OCI-M2 (cell line): ENCODE measurements at regions not wholly inside any gene's neighbourhood (a gene's known extent, or its start where the extent isn't known, plus 50 kb on each side); places are given as distances from the start of the nearest gene placed in this dataset.
"Not testable (repeated sequence)": the region's sequence is repeated elsewhere in the genome, so short reads cannot be mapped to it uniquely, and the experiment has no call there.

Experiments used
- DNase-seq: peaks from one replicate; lab custom pipeline; 2025; ENCODE audit not compliant: unreplicated experiment; lab: John Stamatoyannopoulos, UW

DNA sequence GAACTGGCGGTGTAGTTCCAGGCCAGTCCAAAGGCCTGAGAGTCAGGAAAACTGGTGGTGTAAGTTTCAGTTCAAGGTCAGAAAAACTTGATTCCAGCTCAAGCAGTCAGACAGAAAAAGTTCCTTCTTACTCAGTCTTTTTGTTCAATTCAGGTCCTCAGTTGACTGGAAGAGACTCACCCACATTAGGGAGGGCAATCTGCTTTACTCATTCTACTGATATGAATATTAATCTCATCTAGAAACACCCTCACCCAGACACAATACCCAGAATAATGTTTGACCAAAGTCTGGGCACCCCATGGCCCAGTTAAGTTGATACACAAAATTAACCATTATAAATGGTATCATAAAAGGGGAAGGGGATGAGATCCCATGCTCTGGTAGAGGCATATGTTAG, 50.1 kb upstream of the LTA4H start:
- DNase-seq = no peak

DNA sequence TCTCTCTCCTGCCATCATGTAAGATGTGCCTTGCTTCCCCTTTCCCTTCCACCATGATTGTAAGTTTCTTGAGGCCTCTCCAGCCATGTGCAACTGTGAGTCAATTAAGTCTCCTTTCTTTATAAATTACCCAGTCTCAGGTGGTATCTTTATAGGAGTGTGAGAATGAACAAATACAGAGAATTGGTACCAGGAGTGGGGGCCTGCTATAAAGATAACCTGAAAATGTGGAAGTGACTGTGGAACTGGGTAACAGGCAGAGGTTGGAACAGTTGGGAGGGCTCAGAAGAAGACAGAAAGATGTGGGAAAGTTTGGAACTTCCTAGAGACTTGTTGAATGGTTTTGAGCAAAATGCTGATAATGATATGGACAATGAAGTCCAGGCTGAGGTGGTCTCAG, 50.8 kb upstream of the LTA4H start:
- DNase-seq = not testable (repeated sequence)

DNA sequence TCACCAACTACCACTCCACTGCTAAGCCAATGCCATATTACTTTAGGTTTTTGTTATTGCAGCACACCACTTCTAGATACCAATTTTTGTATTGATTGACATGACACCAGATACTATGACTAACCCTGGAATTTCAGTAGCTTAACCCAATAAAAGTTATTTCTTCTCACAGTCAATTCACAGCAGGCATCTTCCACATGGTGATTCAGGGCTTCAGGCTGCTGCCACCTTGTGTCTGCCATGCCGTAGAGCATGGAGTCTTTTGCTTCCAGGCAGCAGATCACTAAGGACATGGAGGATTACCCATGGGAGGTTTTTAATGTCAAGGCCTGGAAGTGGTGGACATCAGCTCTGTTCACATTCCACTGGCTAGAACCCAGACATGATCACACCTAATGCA, 56.4 kb upstream of the LTA4H start:
- no peak for DNase-seq

DNA sequence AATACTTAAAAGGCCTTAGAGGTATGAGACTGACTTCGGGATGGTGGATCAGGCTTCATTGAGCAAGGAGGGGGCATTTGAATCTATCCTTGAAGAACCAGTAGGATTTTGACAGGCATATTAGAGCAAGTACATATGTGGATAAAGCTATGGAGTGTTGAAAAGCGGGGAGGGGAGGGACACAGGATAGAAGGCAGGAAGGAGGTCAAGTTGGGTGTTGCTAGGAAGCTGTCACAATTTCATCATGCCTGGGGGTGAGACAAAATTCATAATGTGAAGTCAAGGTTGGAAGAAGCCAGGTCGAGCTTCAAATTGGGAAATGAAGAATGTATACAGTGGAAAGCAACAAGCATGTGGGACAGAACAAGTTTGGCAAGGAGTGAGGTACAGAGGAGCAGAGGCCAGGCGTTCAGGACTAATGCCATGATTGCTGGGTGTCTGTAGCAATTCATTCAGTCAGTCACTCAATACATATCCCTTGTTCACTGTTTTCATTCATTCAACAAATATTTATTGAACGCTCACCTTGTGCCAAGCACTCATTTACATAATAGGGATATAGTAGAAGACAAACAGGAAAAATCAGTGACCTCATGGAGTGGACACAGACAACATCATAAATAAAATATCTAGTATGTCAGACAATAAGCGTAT, 58.3 kb upstream of the LTA4H start:
- DNase-seq = no peak

DNA sequence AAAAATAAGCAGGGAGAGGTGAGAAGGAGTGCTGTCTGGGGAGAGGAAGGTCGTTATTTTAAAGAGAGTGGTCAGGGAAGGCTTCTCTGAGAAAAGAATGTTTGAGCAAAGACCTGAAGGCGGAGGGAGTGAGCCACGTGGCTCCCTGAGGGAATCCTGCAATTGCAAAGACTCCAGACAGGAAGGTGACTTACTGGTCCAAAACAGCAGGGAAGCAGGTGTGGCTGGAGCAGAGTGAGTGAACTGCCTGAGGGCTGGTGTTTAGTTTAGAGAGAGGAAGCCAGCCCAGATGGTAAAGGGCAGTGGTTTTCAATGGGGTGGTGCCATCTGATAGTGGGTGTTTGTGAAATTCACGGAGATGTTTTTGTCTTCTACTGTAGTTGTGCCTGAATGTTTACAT, 58.8 kb upstream of the LTA4H start:
- no peak for DNase-seq

DNA sequence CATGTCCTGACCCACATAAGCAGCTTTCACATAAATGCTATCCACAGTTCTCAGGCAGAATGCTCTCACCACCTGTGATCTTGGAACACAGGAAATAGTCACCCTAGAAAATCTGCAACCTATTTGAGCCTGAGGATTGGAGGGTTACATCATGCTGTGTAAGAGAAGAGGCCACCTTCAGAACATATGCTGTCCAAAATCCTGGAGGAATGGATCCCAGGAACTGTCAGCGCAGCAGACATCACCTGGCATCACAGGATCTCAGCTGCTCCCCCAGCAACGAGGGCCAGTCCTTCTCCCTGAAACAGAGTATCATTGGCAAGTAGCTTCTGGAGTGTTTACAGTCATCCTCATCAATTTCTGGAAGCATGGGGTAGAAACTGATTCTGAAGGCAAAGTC, 63.2 kb upstream of the LTA4H start:
- DNase-seq = no peak

DNA sequence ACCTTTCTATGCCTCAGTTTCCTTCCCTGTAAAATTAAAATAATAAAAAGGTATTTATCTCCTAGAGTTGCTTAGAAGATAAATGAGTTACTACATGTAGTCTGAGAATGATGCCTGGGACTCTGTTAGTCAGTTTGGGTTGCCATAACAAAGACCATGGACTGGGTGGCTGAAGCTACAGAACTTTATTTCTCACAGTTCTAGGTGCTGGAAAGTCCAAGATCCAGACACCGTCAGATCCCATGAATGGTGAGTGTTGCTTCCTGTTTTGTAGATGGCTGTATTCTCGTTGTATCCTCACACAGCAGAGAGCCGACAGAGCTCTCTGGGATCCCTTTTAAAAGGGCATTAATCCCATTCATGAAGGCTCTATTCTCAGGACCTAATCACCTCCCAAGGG, 64.0 kb upstream of the LTA4H start:
- no peak for DNase-seq

DNA sequence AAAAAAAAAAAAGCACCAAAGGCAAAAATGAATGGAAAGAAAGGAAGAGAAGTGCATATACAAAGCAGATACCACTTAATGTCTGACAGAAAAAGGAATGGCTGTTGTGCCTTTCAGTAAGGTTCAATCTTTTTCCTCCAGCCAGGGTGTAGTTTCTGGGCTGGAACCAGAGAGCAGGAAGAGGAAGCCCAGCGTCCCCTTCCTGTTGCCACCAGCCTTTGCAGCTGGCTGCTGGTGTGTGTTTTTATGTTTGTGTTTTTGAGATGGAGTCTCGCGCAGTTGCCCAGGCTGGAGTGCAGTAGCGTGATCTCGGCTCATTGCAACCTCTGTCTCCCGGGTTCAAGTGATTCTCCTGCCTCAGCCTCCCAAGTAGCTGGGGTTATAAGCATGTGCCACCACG, 64.6 kb upstream of the LTA4H start:
- no peak for DNase-seq

DNA sequence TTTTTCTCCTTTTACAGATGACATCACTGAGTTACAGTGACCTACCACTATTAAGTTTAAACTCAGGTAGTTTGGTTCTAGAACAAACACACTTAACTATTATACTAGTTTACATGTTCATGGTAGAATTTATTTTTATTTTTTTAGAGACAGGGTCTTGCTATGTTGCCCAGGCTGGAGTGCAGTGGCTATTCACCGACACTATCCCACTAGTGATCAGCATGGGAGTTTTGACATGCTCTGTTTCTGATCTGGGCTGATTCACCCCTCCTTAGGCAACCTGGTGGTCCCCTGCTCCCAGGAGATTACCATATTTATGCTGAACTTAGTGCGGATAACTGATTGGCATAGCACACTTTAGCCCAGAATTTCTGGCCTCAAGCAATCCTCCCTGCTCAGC, 66.4 kb upstream of the LTA4H start:
- DNase-seq = no peak

DNA sequence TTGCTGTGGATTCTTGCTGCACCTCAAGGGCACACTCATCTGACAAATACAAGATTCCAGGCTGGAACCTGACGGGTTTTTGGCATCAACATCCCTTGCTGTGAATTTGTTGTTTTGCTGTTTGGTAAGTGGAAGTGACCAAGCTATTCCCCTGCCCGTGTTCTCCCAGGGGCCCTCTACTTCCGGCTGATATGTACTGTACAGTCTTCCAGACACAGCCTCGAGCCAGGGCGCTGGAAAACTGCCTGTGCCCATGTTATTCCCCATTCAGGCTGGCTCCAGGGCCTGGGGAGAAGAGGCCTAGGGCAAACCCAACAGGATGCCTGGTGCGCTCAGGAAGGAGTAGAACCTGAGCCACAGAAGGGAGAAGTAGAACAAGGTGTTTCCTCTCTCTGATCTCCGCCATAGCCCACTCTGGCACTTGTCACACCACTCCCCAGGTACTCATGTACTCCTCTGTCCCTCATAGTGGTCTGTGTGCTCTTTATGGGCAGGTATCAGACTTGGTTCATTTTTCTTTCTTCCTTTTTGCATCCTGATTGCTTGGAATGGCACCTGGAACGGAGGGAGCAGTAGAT, 67.8 kb upstream of the LTA4H start:
- DNase-seq = no peak

DNA sequence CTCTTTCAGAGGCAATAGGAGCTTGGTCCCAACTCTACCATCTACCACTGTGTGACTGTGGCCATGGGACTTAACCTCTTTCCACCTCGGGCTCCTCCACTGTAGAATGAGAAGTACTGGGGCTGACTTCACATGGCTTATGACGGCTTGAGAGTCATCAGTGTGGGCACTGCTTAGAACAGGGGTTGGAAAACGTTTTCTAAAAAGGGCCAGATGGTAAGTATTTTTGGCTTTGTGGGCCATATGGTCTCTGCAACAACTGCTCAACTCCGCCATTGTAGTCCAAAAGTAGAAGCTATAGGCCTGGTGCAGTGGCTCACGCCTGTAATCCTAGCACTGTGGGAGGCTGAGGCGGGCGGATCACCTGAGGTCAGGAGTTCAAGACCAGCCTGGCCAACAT, 69.2 kb upstream of the LTA4H start:
- DNase-seq = no peak

DNA sequence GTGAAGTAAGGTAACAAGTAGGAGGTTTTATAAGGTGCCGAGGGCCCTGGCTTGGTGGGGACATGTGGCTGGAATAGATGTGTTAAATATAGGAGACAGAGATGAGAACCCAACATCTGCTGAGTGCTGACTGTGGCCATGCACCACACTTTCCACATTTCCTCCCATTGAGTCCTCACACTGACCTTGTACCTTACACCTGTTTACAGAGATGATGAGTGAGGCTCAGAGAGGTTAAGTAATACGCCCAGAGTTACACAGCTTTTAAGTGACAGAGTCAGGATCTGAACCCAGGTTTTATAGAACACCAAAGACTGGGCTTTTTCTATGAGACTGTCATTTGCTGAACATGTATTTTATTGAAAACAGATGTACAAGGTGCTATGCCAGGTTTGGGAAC, 70.8 kb upstream of the LTA4H start:
- DNase-seq = no peak

DNA sequence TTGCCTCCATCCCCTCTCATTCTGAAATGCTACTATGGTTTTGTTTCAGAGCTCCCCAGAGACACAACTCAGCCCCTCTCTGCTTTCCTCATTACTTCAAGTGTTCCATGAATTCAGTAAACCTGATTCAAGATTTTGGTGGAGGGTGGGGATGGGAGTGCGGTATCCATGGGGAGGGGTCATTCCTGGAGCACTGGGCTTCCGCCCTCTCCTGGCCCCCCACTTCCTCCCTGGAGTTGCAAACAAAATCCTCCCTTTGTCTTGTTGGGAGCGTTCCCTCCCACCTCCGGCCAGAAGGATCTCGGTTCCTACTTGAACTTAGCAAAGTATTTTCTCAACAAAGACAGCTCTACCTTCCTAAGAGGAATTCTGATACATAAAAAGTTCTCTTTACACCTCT, 71.8 kb upstream of the LTA4H start:
- DNase-seq = no peak

DNA sequence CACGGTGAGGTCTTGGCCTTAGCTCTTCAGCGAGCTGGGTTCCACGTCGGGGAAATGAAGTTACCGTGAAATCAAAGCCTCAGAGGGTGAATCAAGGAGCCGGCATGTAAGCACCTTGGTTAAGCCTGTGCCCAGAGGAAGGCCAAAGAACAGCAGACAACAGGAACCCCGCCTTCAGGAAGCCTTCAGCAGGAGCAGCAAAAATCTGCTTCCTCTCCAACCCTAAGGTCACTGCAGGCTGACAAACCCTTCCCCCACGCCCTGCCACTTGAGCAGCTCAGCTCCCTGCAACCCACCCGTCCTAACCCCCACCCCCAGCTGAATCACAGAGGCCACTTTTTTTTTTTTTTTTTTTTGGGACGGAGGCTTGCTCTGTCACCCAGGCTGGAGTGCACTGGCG, 72.9 kb upstream of the LTA4H start:
- DNase-seq = no peak

DNA sequence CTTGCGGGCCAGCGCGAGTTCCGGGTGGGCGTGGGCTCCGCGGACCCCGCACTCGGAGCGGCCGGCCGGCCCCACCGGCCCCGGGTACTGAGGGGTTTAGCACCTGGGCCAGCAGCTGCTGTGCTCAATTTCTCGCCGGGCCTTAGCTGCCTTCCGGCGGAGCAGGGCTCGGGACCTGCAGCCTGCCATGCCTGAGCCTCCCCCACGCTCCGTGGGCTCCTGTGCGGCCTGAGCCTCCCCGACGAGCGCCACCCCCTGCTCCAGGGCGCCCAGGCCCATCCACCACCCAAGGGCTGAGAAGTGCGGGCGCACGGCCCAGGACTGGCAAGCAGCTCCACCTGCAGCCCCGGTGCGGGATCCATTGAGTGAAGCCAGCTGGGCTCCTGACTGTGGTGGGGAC, 73.6 kb upstream of the LTA4H start:
- not testable (repeated sequence) for DNase-seq

DNA sequence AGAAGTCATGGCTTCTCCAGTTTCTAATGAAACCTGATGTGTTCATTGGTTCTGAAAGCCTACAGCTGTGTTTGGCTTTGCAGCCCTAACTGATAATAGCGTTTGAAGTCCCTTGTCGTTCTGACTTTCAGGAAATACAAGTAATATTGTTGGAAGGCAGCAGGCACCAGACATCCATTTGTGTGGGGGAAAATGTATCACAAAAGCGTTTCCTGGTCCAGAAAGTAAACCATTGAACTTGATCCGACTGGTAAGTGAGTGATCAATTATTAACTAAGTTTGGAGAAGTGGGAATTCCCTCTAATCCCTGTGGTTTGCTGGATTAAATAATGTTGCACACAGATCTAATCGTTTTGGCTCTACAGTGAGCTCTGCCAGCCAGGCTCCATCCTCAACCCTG, 77.3 kb upstream of the LTA4H start:
- DNase-seq = no peak

DNA sequence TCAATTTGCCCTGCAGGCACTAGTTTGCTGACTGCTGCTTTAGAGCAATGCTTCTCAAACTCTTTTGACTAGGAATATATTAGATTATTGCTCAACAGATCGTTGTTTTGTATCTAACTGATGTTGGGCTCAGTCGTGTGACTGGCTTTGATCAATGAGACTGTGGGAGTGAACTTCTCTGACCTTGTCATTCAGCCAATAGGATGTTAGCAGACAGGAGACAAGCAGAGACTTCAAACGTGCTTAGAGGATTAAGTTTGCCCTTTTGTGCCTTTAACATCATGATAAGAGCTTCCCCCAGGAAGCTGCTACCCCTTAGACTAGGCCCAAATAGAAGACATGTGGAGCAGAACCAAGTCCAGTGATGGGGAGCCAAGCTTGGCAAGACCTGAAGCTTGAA, 76.7 kb upstream of the ELK3 start:
- DNase-seq = no peak

DNA sequence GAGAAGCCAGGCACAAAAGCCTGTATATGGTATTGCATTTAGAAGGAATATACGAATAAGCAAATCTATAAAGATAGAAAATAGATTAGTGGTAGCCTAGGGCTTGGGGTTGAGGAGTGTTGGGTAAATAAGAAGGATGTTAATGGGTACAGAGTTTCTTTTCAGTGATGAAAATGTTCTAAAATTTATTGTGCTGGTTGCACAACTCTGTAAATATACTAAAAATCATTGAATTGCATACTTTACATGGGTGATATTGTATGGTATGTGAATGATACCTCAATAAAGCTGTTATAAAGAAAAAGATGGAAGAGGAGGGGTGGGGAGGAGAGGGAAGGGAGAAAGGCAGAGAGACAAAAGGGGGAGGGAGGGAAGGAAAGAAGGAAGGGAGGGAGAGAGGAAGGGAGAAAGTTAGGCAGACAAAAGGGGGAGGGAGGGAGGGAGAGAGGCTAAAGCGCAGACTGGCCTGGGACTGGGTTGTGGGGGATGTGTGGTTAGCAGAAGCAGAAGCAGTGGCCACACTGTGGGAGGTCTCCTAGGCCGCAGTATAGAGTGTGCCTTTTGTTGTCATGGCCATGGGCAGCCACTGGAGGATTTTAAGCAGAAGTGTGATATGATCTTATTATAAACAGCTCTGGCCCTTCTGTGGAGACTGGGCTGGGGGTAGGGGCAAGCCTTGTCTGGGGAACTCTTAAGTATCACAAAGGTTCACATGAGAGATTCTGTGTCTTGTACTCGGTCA, 73.6 kb upstream of the ELK3 start:
- DNase-seq = peak; percentile 11

DNA sequence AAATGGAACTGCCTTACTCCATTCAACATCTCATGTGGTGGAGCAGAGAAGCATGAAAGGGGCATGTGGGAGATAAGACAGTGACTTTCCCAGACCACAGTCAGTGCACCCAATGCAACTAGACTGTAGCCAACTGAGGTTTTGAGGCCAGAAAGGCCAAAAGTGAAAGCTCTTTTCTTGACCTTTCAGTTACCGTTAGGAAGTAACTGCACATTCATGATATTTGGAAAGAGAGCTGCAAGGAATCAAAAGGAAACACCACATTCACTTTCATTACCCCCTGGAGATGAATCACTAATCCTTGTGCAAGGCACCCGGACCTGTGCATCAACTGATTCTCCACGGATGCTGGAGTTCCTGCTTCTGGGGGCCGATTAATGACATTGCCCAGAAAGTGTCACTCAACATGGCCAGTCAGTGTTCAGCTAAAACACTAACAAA, 72.9 kb upstream of the ELK3 start:
- DNase-seq = no peak

DNA sequence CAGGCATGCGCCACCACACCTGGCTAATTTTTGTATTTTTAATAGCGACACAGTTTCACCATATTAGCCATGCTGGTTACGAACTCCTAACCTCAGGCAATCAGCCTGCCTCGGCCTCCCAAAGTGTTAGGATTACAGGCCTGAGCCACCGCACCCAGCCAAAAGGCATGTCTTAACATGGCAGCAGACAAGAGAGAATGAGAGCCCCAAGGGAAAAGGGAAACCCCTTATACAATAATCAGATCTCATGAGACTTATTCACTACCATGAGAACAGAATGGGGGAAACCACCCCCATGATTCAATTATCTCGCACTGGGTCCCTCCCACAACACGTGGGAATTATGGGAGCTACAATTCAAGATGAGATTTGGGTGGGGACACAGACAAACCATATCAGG, 65.9 kb upstream of the ELK3 start:
- DNase-seq = not testable (repeated sequence)

DNA sequence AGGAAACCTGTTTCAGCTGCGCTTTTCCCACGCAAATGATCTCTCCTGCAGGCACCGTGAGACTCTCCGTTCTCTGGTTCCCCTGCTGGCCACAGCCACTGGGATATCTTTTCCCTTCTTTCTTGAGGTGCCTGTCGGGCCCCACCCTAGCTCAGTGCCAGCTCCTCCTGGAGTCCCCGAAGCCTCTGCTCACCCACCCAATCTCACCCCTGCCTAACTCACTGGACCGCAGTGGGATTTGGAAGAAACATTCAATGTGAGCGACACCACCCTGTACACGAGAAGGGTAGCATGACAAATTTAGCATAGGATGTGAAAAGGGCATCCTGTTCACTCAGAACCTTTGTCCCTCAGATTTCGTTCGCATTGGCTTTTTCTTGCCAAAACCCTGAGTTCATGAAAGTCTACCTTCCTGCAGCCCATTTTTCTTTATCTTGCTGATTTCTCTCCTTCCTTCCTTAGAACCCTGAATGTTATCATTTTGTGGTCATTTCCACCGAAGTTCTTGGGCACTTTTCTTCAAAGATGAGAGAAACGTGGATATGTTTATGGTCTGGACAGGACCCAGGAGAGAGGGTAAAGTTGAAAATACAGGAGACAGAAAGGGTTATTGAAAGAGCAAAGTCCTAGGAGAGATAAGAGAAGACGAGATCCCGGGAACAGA, 63.6 kb upstream of the ELK3 start:
- no peak for DNase-seq

DNA sequence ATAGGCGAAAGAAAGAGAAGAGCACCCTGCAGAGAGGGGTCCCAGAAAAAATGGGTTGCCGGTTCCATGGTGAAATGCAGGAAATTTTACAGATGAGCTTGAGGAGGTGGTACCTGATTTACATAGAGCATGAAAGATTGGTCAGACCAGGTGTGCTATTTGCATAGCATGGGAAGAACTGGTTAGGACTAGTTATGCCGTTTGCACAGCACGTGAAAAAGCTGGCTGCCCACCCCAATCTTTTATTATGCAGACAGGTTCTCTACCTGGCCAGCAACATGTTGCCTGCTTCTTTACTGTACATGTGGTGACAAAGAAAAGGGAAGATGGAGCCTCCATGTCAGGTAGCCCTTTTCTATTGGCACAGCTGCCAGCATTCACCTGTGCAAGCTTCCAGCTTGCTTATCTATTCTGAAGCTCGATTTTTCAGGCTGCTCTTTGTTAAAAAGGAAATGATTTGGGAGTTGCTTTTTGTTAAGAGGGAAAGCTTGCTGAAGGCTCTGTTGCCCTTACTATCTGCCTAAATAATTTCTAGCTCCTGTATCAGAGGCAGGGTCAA, 62.9 kb upstream of the ELK3 start:
- DNase-seq = no peak
